HepG2 (cell line): ENCODE measurements at regions not wholly inside any gene's neighbourhood (a gene's known extent, or its start where the extent isn't known, plus 50 kb on each side); places are given as distances from the start of the nearest gene placed in this dataset.

Experiments used
- ATAC-seq: fragments of 200-7000 bp; cut with Tn5 transposase; 3 replicates; pipeline ENCODE4 v1.9.1; 2020; ENCODE audit warnings: mild to moderate bottlenecking, moderate library complexity
- BruUV-seq: library from RNA; stranded (reverse); fragments of 400-500 nt; replicated peaks from 2 replicates; lab custom pipeline; 2021; lab: Mats Ljungman, UMichigan
- CTCF ChIA-PET: fragments of 300-600 bp; formaldehyde crosslinking; extraction: SDS; loops from one replicate; lab custom pipeline; 2021; ENCODE audit warnings: low total read pairs, inconsistent platforms, low intra/inter-chr PET ratio; lab: Yijun Ruan, JAX
- POLR2A ChIA-PET: fragments of 350-600 bp; sonication (Branson Sonifier 250); formaldehyde crosslinking; loops from one replicate; lab custom pipeline; 2020; ENCODE audit warnings: antibody characterized with exemption, inconsistent platforms; lab: Yijun Ruan, JAX
- DNase-seq: peaks from one replicate; pipeline ENCODE4 v3.0.0-alpha.2; 2015; ENCODE audit warnings: low spot score
- FAIRE-seq: peaks from 3 replicates; lab custom pipeline; 2011; peaks lifted over from hg19 to GRCh38; lab: Jason Lieb, UNC
- H2AFZ ChIP-seq: one replicate; pipeline ENCODE4 v1.6.1; 2011; ENCODE audit warnings: low read length, inconsistent platforms
- H3K27ac ChIP-seq: fragments of 300-600 bp; 3 replicates; pipeline ENCODE4 v1.8.0; 2011; ENCODE audit warnings: mixed run types, mild to moderate bottlenecking, mixed read lengths, low read length, inconsistent platforms; ENCODE audit not compliant: insufficient read depth; ENCODE audit errors: extremely low read length
- H3K27me3 ChIP-seq, 2 experiments: fragments of 200-600 bp in 1 of 2; 2 replicates in 1 of 2; 3 replicates in 1 of 2; pipeline versions ENCODE4 v1.6.0 to v1.8.0; 2011; ENCODE audit warnings: low read length in 2 of 2, mild to moderate bottlenecking in 2 of 2, moderate library complexity in 2 of 2, inconsistent platforms in 1 of 2; ENCODE audit not compliant: insufficient read depth in 2 of 2, control insufficient read depth in 1 of 2
- H3K36me3 ChIP-seq, 2 experiments: fragments of 200-600 bp in 1 of 2; replicated peaks in 1 of 2; 2 replicates in 1 of 2; 3 replicates in 1 of 2; pipeline versions ENCODE4 v1.5.1 to v1.8.0; 2011; ENCODE audit warnings: low read length in 2 of 2, inconsistent platforms in 1 of 2; ENCODE audit not compliant: insufficient read depth in 2 of 2, control insufficient read depth in 1 of 2
- H3K4me1 ChIP-seq: 2 replicates; pipeline ENCODE4 v1.5.1; 2012; ENCODE audit warnings: low read length, inconsistent platforms; ENCODE audit not compliant: insufficient read depth
- H3K4me2 ChIP-seq: 2 replicates; pipeline ENCODE4 v1.6.0; 2011; ENCODE audit warnings: low read depth, low read length, inconsistent platforms
- H3K4me3 ChIP-seq, 3 experiments: fragments of 200-600 bp in 1 of 3; sonication (generic), shearing (Covaris generic) in 1 of 3; replicated peaks in 1 of 3; 2 replicates each; pipeline ENCODE4 v1.5.1; 2011 to 2016; ENCODE audit warnings: low read length in 3 of 3, inconsistent platforms in 2 of 3, low read depth in 2 of 3, mild to moderate bottlenecking in 2 of 3, control low read depth in 1 of 3, mixed read lengths in 1 of 3; ENCODE audit not compliant: insufficient read depth in 1 of 3
- H3K79me2 ChIP-seq: one replicate; pipeline ENCODE4 v1.6.1; 2011; ENCODE audit warnings: low read length, inconsistent platforms; ENCODE audit not compliant: insufficient read depth
- H3K9ac ChIP-seq: 2 replicates; pipeline ENCODE4 v1.6.0; 2011; ENCODE audit warnings: mild to moderate bottlenecking, low read depth, low read length, inconsistent platforms; ENCODE audit not compliant: insufficient read depth
- H3K9me3 ChIP-seq: 2 replicates; pipeline ENCODE4 v1.5.1; 2012; ENCODE audit warnings: mild to moderate bottlenecking, low read length
- H4K20me1 ChIP-seq: 2 replicates; pipeline ENCODE4 v1.6.0; 2011; ENCODE audit warnings: inconsistent platforms, mild to moderate bottlenecking, low read length, moderate library complexity; ENCODE audit not compliant: insufficient read depth
- FOXK1 ChIP-seq: sonication (generic); formaldehyde crosslinking; IDR thresholded peaks from 2 replicates; pipeline ENCODE4 v1.4.0; 2020; ENCODE audit warnings: low read depth, missing genetic modification reagents, borderline replicate concordance
- MAFF ChIP-seq: IDR thresholded peaks from 2 replicates; pipeline ENCODE4 v1.6.1; 2011; ENCODE audit warnings: low read depth, low read length, improper control_type of control experiment
- MAFK ChIP-seq, 2 experiments: IDR thresholded peaks in 1 of 2; conservative IDR thresholded peaks in 1 of 2; 2 replicates each; pipeline ENCODE4 v1.6.1; 2011; ENCODE audit warnings: improper control_type of control experiment in 2 of 2, low read length in 2 of 2
- NFE2L1 ChIP-seq: sonication (generic); formaldehyde crosslinking; IDR thresholded peaks from 2 replicates; pipeline ENCODE4 v1.4.0; 2020; ENCODE audit warnings: missing genetic modification reagents, mild to moderate bottlenecking, borderline replicate concordance
- NKX3-1 ChIP-seq: sonication (generic); formaldehyde crosslinking; IDR thresholded peaks from 2 replicates; pipeline ENCODE4 v1.5.0; 2020; ENCODE audit warnings: missing genetic modification reagents
- PHF5A ChIP-seq: IDR thresholded peaks from one replicate; pipeline ENCODE4 v1.6.1; 2018; ENCODE audit warnings: low read depth, missing genetic modification reagents; ENCODE audit not compliant: unreplicated experiment
- PRDM4 ChIP-seq: sonication (generic); formaldehyde crosslinking; IDR thresholded peaks from 2 replicates; pipeline ENCODE4 v1.9.0; 2021; ENCODE audit warnings: missing genetic modification reagents, borderline replicate concordance
- RBM22 ChIP-seq: fragments of 200-400 bp; formaldehyde crosslinking; optimal IDR thresholded peaks from 2 replicates; pipeline ENCODE3; 2017; ENCODE audit warnings: mild to moderate bottlenecking, low read length, moderate library complexity
- RFX3 ChIP-seq: IDR thresholded peaks from 2 replicates; pipeline ENCODE4 v1.6.1; 2016; ENCODE audit warnings: missing biosample characterization, missing genetic modification reagents
- SNAPC5 ChIP-seq: sonication (generic); formaldehyde crosslinking; IDR thresholded peaks from 2 replicates; pipeline ENCODE4 v1.8.1; 2023; ENCODE audit warnings: mild to moderate bottlenecking, missing genetic modification reagents, borderline replicate concordance
- TAF15 ChIP-seq: fragments of 200-400 bp; formaldehyde crosslinking; IDR thresholded peaks from one replicate; pipeline ENCODE4 v1.6.1; 2018; ENCODE audit warnings: mild to moderate bottlenecking, low read depth, low read length; ENCODE audit not compliant: poor library complexity, severe bottlenecking
- ZNF383 ChIP-seq: sonication (generic); formaldehyde crosslinking; IDR thresholded peaks from 2 replicates; pipeline ENCODE4 v1.4.0; 2020; ENCODE audit warnings: missing genetic modification reagents, mild to moderate bottlenecking, borderline replicate concordance
- ZNF503 ChIP-seq: sonication (generic); formaldehyde crosslinking; IDR thresholded peaks from 2 replicates; pipeline ENCODE4 v1.4.0; 2020; ENCODE audit warnings: missing genetic modification reagents
- ZNF557 ChIP-seq: sonication (generic); formaldehyde crosslinking; IDR thresholded peaks from 2 replicates; pipeline ENCODE4 v1.4.0; 2020; ENCODE audit warnings: missing genetic modification reagents
- WGBS: methylation state at CpG from one replicate; pipeline ENCODE4 v1.1.6; 2017; ENCODE audit warnings: low lambda C conversion rate; 5-methylcytosine and 5-hydroxymethylcytosine counted together
- in situ Hi-C: cut with HindIII; loops from 2 replicates; pipeline ENCODE4 v1.10.0; 2017; ENCODE audit warnings: low pct_unique_long_range_greater_than_20kb; ENCODE audit not compliant: extremely low pct_ligation_motif_present
- intact Hi-C: fragments of 100-400 bp; cut with micrococcal nuclease; formaldehyde crosslinking; loops from one replicate; pipeline ENCODE4 v1.10.0; 2022; ENCODE audit not compliant: unreplicated experiment

- Histone ChIP-seq H3K4me3 (no peak overlapping the region), H3K27me3 (no peaks in the 10 kb centered on the region), H3K9me3 (no peaks in the 10 kb centered on the region), H2AFZ (no peak overlapping the region), H3K79me2 (no peaks in the 10 kb centered on the region), H3K9ac (no peak overlapping the region), H3K27ac (no peak overlapping the region), H3K36me3 (no peaks in the 10 kb centered on the region), H3K4me2 (no peak overlapping the region), H4K20me1 (no peaks in the 10 kb centered on the region), H3K4me1 (no peaks in the 10 kb centered on the region)
- in situ Hi-C loops = no loop called here
- ATAC-seq = no peak
- FAIRE-seq = no peak
- DNase-seq = no peak
- BruUV-seq = no TSS peak
- 60% methylated on average over 3 of the region's 3 CpGs for WGBS
- ChIA-PET POLR2A (no interaction called here), CTCF (no interaction called here)
- intact Hi-C loops = no loop called here
- no peak for TF ChIP-seq ZNF383
- TF ChIP-seq ZNF557 (CRISPR knock-in tag) = no peak
- no peak for TF ChIP-seq PRDM4 (CRISPR knock-in tag)
- no peak for TF ChIP-seq NKX3-1 (CRISPR knock-in tag)
- TF ChIP-seq SNAPC5 (CRISPR knock-in tag) = no peak
- TF ChIP-seq TAF15 = no peak
- no peak for TF ChIP-seq FOXK1 (CRISPR knock-in tag)
- TF ChIP-seq ZNF503 = no peak
- peak; percentile 51 for TF ChIP-seq MAFF
- no peak for TF ChIP-seq PHF5A
- TF ChIP-seq MAFK (conservative IDR thresholded peaks at IDR 0.05 in 1 of 2, IDR thresholded peaks at IDR 0.05 in 1 of 2; ENCODE audit: low read length in 2 of 2) = peak; percentile 65 to 69
- no peak for TF ChIP-seq RBM22
- TF ChIP-seq NFE2L1 = no peak
- no peak for TF ChIP-seq RFX3 (CRISPR knock-in tag)
These were observed 265.4 kb upstream of the LMCD1 start for GRCh38 chr3:8236264-8236663.
